ENCODE measurements at regions not wholly inside any gene's neighbourhood (a gene's known extent, or its start where the extent isn't known, plus 50 kb on each side); places are given as distances from the start of the nearest gene placed in this dataset.

DNA sequence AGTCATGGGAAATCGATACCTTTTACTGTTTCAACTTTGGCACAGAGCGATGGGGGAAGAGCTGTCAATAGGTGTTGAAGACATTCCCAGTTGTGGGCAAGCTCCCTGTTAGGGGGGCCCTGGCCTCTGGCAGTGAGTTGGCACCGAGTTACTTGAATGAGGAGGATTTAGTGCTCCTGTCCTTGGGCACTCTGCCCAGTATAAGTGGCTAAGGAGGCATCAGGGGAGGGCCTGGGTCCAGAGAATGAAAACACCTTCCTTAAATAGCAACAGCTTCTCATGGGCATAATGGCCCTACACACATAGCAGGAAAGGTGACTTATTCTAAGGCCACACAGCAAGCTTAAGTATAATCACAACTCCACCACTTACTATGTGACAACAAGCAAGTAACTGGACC, 664.4 kb downstream of the PTPRU start:
- H3K9me3 ChIP-seq, result no peaks in the 10 kb centered on the region
- no peak overlapping the region for H3K27ac ChIP-seq
- intact Hi-C loops (cut with DNase I), result no loop called here
- no peaks in the 10 kb centered on the region for H3K27me3 ChIP-seq
- H3K36me3 ChIP-seq, result no peaks in the 10 kb centered on the region
- H3K4me1 ChIP-seq (ENCODE audit: insufficient read depth), result no peaks in the 10 kb centered on the region
- no peak for TF ChIP-seq EP300 (IDR thresholded peaks at IDR 0.05)
- TF ChIP-seq, protein P1, sequence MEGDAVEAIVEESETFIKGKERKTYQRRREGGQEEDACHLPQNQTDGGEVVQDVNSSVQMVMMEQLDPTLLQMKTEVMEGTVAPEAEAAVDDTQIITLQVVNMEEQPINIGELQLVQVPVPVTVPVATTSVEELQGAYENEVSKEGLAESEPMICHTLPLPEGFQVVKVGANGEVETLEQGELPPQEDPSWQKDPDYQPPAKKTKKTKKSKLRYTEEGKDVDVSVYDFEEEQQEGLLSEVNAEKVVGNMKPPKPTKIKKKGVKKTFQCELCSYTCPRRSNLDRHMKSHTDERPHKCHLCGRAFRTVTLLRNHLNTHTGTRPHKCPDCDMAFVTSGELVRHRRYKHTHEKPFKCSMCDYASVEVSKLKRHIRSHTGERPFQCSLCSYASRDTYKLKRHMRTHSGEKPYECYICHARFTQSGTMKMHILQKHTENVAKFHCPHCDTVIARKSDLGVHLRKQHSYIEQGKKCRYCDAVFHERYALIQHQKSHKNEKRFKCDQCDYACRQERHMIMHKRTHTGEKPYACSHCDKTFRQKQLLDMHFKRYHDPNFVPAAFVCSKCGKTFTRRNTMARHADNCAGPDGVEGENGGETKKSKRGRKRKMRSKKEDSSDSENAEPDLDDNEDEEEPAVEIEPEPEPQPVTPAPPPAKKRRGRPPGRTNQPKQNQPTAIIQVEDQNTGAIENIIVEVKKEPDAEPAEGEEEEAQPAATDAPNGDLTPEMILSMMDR (IDR thresholded peaks at IDR 0.05), result no peak
- no peak for TF ChIP-seq POLR2A (IDR thresholded peaks at IDR 0.05)
- 50 to 65% (median 51%) methylated on average over 3 of the region's 3 CpGs for WGBS, 3 donors
- no peak overlapping the region for H3K4me3 ChIP-seq
- no peak for DNase-seq

DNA sequence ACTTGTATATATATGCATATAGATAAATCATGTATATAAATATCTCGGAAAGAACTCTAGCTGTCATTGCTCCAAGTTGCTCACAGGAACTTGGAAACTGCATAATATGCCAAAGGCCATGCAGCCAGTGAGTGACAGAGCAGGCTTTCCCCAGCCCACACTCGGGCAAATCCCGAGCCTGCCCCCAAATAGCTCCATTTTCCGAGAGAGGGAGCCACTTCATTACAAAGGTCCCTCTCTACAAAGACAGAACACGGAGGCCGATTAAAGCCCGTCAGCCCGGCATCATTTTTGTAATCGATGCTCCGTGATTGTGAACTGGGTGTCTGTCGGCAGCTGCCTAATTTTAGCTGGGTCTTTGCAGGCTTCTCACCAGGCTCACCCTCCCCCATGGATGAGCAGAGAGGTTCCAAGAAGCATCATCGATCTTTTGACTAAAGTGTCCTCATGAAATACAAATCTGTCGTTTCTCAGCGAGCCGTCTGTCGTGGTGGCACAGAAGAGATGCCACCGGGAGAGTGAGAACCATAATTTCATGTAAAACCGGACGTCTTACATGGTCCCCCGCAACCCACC, 663.9 kb downstream of the PTPRU start:
- DNase-seq, result no peak
- Histone ChIP-seq H3K27ac (no peak overlapping the region), H3K27me3 (no peaks in the 10 kb centered on the region), H3K36me3 (no peaks in the 10 kb centered on the region), H3K4me1 (ENCODE audit: insufficient read depth) (no peaks in the 10 kb centered on the region), H3K9me3 (no peaks in the 10 kb centered on the region), H3K4me3 (no peak overlapping the region)
- intact Hi-C loops (cut with DNase I), result no loop called here
- TF ChIP-seq, protein P1 (IDR thresholded peaks at IDR 0.05), result no peak
- no peak for TF ChIP-seq EP300 (IDR thresholded peaks at IDR 0.05)
- TF ChIP-seq POLR2A (IDR thresholded peaks at IDR 0.05), result no peak
- WGBS, 3 donors, result 66 to 77% (median 71%) methylated on average over 20 of the region's 20 CpGs

DNA sequence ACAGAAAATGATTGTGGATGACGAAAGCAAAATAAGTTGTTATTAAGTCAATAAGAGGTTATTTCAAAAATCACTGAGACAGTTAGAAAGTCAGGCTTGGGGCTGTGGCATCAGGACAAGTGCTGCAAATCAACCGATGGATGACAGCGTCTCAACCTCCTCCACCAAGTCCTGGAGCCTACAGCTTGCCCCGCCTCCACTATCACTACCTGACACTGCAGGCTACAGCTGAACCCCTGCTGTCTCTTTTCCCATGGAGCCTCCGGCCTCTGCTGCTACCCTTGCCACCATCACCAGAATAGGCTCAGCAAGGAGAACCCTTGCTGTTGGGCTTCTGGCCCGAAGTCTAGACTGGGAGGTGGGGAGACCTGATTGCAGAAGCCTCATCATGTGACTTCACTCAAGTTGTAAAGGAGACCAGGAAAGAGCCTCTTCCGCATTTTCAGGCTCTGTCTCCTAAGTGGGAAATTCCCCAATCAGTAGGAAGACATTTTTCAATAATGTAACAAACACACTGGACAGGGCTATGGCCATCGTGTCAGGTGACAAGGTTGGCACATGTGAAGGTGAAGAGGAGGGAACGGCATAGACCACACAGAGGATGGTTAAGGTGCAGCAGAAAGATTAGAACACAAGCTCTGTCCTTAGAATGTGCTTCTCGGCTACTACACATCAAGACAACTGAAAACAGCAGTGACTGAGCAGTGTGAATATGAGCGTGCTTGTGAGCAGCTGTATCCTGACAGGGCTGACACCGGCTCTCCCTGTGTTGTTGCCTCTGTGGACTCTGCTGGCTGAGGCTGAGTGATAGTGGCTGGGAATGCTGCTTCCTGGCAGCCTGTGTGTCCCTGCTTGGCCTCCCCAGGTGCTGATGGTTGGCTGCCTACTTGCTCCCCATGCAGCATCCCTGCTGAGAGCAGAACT, 660.7 kb downstream of the PTPRU start:
- WGBS, 3 donors, result 41 to 47% (median 43%) methylated on average over 11 to 12 of the region's 12 CpGs
- H3K27me3 ChIP-seq, result no peaks in the 10 kb centered on the region
- TF ChIP-seq EP300 (IDR thresholded peaks at IDR 0.05) (no peak), POLR2A (IDR thresholded peaks at IDR 0.05) (no peak)
- TF ChIP-seq, protein P1 (IDR thresholded peaks at IDR 0.05), result no peak

DNA sequence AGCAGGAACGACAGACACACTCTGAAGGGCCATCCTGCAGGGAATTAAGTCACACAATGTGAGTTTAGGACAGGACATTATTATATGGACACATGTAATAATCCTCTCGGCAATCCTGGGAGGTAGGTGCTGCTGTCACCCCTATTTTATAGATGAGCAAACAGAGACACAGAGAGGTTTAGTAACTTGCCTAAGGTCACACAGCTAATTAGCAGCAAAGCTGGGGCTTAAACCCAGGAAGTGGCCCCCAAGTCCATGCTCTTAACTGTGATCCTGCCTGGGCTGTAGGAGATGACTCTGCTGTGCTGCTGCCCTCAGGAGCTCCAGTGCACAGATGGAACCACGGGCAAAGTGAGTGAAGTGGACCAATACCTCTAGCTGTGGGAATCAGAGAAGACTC, 660.0 kb downstream of the PTPRU start:
- Histone ChIP-seq H3K27ac (no peak overlapping the region), H3K36me3 (no peaks in the 10 kb centered on the region), H3K9me3 (no peaks in the 10 kb centered on the region), H3K4me1 (ENCODE audit: insufficient read depth) (no peaks in the 10 kb centered on the region), H3K4me3 (no peak overlapping the region), H3K27me3 (no peaks in the 10 kb centered on the region)
- intact Hi-C loops (cut with DNase I), result no loop called here
- 80 to 94% (median 82%) methylated on average over 3 of the region's 3 CpGs for WGBS, 3 donors
- no peak for DNase-seq
- no peak for TF ChIP-seq EP300 (IDR thresholded peaks at IDR 0.05)
- TF ChIP-seq POLR2A (IDR thresholded peaks at IDR 0.05), result no peak
- TF ChIP-seq, protein P1 (IDR thresholded peaks at IDR 0.05), result no peak

More for the DNA sequence above, 660.7 kb downstream of the PTPRU start:
- intact Hi-C loops (cut with DNase I), result no loop called here
- Histone ChIP-seq H3K36me3 (no peaks in the 10 kb centered on the region), H3K9me3 (no peaks in the 10 kb centered on the region), H3K27ac (no peak overlapping the region), H3K4me3 (no peak overlapping the region), H3K4me1 (ENCODE audit: insufficient read depth) (no peaks in the 10 kb centered on the region)
- no peak for DNase-seq

Measured in ovary (tissue), 7 donors.